GM12875 (cell line): ENCODE measurements at regions not wholly inside any gene's neighbourhood (a gene's known extent, or its start where the extent isn't known, plus 50 kb on each side); places are given as distances from the start of the nearest gene placed in this dataset.

ENCODE experiments used
- H3K4me3 ChIP-seq: one replicate; pipeline ENCODE4 v1.5.1; 2011; ENCODE audit warnings: low read depth, low read length, control low read depth
- TF ChIP-seq, protein P1 (sequence below): IDR thresholded peaks from 2 replicates; pipeline ENCODE4 v1.5.1; 2011; ENCODE audit warnings: low read depth, mild to moderate bottlenecking, control low read depth, inconsistent platforms, low read length, moderate library complexity, borderline replicate concordance; ENCODE audit not compliant: insufficient read depth

DNA sequence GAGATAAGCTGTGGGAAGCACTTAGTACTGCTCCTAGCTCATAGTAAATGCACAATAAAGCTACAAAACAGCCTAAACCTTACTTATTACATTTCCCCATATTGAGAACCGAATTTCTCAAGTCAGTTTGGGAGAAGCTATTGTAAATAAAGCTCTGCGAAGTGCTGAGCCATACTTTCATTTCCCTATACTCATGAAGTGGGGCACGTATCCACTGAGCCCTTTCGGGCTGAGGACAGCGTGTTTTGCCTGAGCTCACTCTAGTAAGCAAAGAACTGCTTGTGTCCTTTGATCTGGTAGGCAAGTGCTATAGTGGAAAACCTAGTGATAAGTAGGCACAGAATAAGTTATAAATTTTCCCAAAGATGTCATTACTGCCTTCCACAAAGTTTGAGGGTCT, 165.0 kb downstream of the RSL24D1 start:
- TF ChIP-seq, protein P1, sequence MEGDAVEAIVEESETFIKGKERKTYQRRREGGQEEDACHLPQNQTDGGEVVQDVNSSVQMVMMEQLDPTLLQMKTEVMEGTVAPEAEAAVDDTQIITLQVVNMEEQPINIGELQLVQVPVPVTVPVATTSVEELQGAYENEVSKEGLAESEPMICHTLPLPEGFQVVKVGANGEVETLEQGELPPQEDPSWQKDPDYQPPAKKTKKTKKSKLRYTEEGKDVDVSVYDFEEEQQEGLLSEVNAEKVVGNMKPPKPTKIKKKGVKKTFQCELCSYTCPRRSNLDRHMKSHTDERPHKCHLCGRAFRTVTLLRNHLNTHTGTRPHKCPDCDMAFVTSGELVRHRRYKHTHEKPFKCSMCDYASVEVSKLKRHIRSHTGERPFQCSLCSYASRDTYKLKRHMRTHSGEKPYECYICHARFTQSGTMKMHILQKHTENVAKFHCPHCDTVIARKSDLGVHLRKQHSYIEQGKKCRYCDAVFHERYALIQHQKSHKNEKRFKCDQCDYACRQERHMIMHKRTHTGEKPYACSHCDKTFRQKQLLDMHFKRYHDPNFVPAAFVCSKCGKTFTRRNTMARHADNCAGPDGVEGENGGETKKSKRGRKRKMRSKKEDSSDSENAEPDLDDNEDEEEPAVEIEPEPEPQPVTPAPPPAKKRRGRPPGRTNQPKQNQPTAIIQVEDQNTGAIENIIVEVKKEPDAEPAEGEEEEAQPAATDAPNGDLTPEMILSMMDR = no peak
- H3K4me3 ChIP-seq = no peak overlapping the region

DNA sequence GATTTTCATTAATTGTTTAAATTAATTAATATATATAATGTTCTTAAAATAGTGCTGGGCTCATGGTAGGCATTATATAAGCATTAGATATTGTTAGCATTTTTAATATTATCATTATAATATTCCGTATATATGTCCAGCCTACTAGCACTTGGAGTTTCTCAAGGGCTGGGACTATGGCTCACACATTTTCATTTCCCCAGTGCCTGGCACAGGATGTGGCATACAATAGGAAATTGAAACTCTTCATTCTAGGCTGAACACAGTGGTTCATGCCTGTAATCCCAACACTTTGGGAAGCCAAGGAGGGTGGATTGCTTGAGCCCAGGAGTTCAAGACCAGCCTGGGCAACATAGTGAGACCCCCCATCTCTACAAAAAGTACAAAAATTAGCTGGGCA, 170.4 kb downstream of the RSL24D1 start:
- H3K4me3 ChIP-seq = no peak overlapping the region
- TF ChIP-seq, protein P1 = no peak

DNA sequence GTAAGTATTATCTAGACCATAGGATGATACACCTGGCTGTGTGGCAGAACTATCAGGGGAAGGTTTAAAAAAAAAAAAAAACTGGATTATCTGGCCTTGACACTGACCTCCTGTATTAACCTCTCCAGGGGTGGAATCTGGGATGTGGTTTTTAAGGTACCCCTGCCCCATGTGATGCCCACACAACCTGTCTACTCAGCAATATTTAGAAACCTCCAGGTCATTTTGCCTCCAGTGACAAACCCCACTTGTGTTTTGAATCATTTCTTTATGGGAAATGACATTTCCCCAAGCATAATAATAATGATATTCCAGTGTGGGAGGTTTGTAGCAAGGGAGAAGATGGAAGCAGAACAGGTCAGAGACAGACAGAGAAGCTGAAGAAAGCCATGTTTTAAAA, 179.1 kb downstream of the RSL24D1 start:
- TF ChIP-seq, protein P1 = no peak
- H3K4me3 ChIP-seq = no peak overlapping the region

DNA sequence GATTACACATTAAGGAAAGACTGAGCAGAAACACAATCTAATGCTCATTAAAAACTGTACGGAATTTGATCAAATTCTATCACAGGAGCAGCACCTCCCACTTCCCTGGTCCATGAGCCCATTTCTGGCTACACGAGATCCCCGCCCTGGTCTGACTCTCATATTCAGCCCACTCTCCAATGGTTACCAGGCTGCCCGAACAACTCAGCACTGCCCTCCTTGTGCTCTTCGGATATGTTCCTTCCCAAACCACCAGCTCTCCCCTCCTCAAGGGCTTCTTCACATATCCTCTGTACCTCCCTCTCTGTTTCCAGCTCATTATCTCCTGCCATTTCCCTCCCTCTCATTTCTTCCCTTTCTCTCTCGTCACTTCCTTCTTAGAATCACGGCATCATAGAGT, 180.5 kb downstream of the RSL24D1 start:
- TF ChIP-seq, protein P1 = no peak

DNA sequence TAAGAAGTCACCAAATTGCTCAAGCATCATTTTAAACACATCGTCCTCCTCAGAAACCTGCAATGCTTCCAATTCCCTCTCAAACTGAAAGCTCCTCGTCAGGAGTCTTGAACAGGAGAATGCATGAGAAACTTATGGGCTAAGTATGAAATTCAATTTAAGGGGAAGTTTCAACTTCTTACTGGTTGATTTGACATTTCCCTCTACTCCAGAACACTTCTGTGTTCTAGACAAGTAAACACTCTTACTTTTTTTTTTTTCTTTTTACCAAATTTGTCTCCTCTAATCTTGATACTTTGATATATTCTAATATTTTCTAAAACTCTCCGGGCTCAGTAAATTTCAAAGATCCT, 181.7 kb downstream of the RSL24D1 start:
- no peak overlapping the region for H3K4me3 ChIP-seq
- TF ChIP-seq, protein P1 = no peak

More for the DNA sequence above, 180.5 kb downstream of the RSL24D1 start:
- H3K4me3 ChIP-seq = no peak overlapping the region

DNA sequence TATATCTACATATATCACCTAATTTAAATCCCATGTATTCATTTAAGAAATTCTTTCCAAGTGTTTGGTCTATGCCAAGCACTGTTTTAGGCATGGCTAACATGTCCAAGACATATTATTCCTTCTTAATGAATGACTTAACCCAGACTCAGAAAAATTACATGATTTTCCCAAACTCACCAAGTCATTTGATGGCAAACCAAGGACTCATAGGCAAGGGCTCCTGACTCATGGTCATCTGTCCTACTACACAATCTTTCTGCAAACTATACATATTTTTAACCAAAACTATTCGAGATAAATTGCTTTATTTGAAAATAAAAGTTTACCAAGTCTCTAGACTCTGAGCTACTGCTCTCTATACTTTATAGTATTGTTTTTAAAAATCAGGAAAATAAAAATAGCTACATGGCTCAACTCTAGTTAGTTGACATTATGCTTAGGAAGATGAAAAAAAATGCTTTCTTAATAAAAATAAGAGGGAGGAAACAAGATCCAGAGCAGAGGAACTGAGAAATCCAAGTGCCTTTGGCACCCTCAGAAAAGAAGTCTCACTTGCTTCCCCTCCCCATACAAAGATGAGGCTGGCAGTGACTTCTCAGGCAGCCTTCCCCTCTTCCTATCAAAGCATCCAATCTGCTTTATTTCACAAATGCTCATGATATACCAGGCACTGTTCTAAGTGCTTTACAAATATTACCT, 182.2 kb downstream of the RSL24D1 start:
- TF ChIP-seq, protein P1 = no peak

DNA sequence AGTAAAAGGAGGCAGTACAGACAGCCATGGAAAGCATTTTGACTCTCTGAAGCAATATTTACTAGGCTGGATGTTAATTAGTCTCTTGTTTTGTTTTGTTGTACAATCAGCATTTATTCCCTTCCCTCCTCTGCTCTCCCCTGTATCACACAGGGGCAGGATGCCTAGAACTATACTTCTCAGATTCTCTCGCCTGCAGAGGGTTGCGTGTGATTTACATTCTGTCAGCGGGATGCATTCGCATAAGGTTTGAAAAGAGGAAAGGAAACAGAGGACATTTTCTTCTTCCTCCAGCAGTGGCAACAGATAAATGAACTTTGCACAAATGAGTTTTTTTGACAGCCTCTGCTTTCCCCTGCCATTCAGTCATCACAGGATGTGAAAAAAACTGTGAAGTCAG, 188.3 kb downstream of the RSL24D1 start:
- TF ChIP-seq, protein P1 = no peak

More for the DNA sequence above, 182.2 kb downstream of the RSL24D1 start:
- no peak overlapping the region for H3K4me3 ChIP-seq

More for the DNA sequence above, 188.3 kb downstream of the RSL24D1 start:
- H3K4me3 ChIP-seq = no peak overlapping the region
